H1 (cell line): ENCODE measurements at regions not wholly inside any gene's neighbourhood (a gene's known extent, or its start where the extent isn't known, plus 50 kb on each side); places are given as distances from the start of the nearest gene placed in this dataset.

ENCODE experiments used
- CTCF ChIA-PET: fragments of 300-600 bp; sonication (Branson Sonifier 250); formaldehyde crosslinking; loops from one replicate; lab custom pipeline; 2021; ENCODE audit not compliant: partially characterized antibody; lab: Charles Lee
- POLR2A ChIA-PET: fragments of 300-600 bp; sonication (Branson Sonifier 250); formaldehyde crosslinking; loops from one replicate; lab custom pipeline; 2021; ENCODE audit warnings: inconsistent platforms; ENCODE audit not compliant: partially characterized antibody; lab: Charles Lee
- DNase-seq, 2 experiments: peaks; one replicate each; pipeline versions ENCODE4 v3.0.0 to v3.0.0-alpha.2; 2010 to 2022; ENCODE audit warnings: low spot score in 2 of 2, low read depth in 1 of 2, mixed read lengths in 1 of 2
- FAIRE-seq: peaks from 2 replicates; lab custom pipeline; 2011; peaks lifted over from hg19 to GRCh38; lab: Jason Lieb, UNC
- H2AFZ ChIP-seq: 2 replicates; pipeline ENCODE4 v1.8.1; 2012; ENCODE audit warnings: low read length, inconsistent platforms
- H2AK5ac ChIP-seq: 2 replicates; pipeline ENCODE4 v1.6.1; 2013; ENCODE audit warnings: low read depth, low read length
- H2BK120ac ChIP-seq: replicated peaks from 2 replicates; pipeline ENCODE3; 2013; ENCODE audit warnings: low read depth, low read length, inconsistent platforms
- H2BK12ac ChIP-seq: 2 replicates; pipeline ENCODE4 v1.6.1; 2013; ENCODE audit warnings: low read depth, low read length
- H2BK15ac ChIP-seq: 2 replicates; pipeline ENCODE4 v1.6.1; 2013; ENCODE audit warnings: low read length
- H2BK20ac ChIP-seq: 2 replicates; pipeline ENCODE4 v1.6.1; 2013; ENCODE audit warnings: low read length
- H2BK5ac ChIP-seq: 2 replicates; pipeline ENCODE4 v1.6.1; 2013; ENCODE audit warnings: low read depth, low read length
- H3K14ac ChIP-seq: 2 replicates; pipeline ENCODE4 v1.6.1; 2013; ENCODE audit warnings: inconsistent platforms; ENCODE audit not compliant: insufficient read length
- H3K18ac ChIP-seq: 2 replicates; pipeline ENCODE4 v1.6.1; 2013; ENCODE audit warnings: low read length; ENCODE audit errors: extremely low read depth
- H3K23ac ChIP-seq: 2 replicates; pipeline ENCODE4 v1.6.1; 2013; ENCODE audit warnings: inconsistent platforms; ENCODE audit not compliant: insufficient read length
- H3K23me2 ChIP-seq: 2 replicates; pipeline ENCODE4 v1.6.1; 2013; ENCODE audit warnings: low read depth, low read length
- H3K27ac ChIP-seq: 2 replicates; pipeline ENCODE4 v1.6.1; 2011; ENCODE audit warnings: low read depth, low read length, inconsistent platforms
- H3K27me3 ChIP-seq, 4 experiments: replicated peaks in 1 of 4; 1 replicate in 1 of 4; 2 replicates in 3 of 4; pipeline versions ENCODE4 v1.6.1 to v1.8.1; 2011 to 2013; ENCODE audit warnings: low read length in 3 of 4, mild to moderate bottlenecking in 3 of 4, inconsistent platforms in 2 of 4, mixed read lengths in 2 of 4, moderate library complexity in 1 of 4; ENCODE audit not compliant: control insufficient read depth in 3 of 4, insufficient read depth in 3 of 4; ENCODE audit errors: extremely low read depth in 1 of 4
- H3K36me3 ChIP-seq, 4 experiments: 2 replicates each; pipeline versions ENCODE4 v1.6.1 to v1.8.1; 2011 to 2013; ENCODE audit warnings: mild to moderate bottlenecking in 4 of 4, low read length in 3 of 4, moderate library complexity in 2 of 4, control low read depth in 1 of 4, inconsistent platforms in 1 of 4; ENCODE audit not compliant: insufficient read depth in 4 of 4, control insufficient read depth in 2 of 4
- H3K4ac ChIP-seq: replicated peaks from 2 replicates; pipeline ENCODE3; 2013; ENCODE audit warnings: low read length, low read depth, mixed read lengths, inconsistent platforms; ENCODE audit not compliant: insufficient read length
- H3K4me1 ChIP-seq, 4 experiments: replicated peaks in 1 of 4; 1 replicate in 1 of 4; 2 replicates in 3 of 4; pipeline versions ENCODE4 v1.6.1 to v1.8.1; 2011 to 2013; ENCODE audit warnings: low read length in 3 of 4, inconsistent platforms in 2 of 4, mixed read lengths in 1 of 4; ENCODE audit not compliant: insufficient read depth in 4 of 4, control insufficient read depth in 3 of 4
- H3K4me2 ChIP-seq, 2 experiments: 2 replicates each; pipeline versions ENCODE4 v1.6.1 to v1.8.1; 2011 to 2013; ENCODE audit warnings: low read depth in 2 of 2, low read length in 2 of 2, control low read depth in 1 of 2, inconsistent platforms in 1 of 2, mild to moderate bottlenecking in 1 of 2; ENCODE audit not compliant: insufficient read depth in 1 of 2
- H3K4me3 ChIP-seq, 4 experiments: fragments of 200-600, 300-600 bp in 1 of 4; sonication (generic), shearing (Covaris generic), sonication (Bioruptor Twin) in 1 of 4; 2 replicates each; pipeline versions ENCODE4 v1.5.1 to v1.8.1; 2011 to 2016; ENCODE audit warnings: low read length in 4 of 4, low read depth in 3 of 4, control low read depth in 2 of 4, inconsistent platforms in 2 of 4, mild to moderate bottlenecking in 2 of 4, mixed read lengths in 1 of 4, moderate library complexity in 1 of 4; ENCODE audit not compliant: insufficient read depth in 2 of 4; ENCODE audit errors: extremely low read depth in 1 of 4
- H3K56ac ChIP-seq: replicated peaks from 2 replicates; pipeline ENCODE3; 2013; ENCODE audit warnings: low read depth, mild to moderate bottlenecking, mixed read lengths, low read length, inconsistent platforms; ENCODE audit not compliant: insufficient read length
- H3K79me1 ChIP-seq: 2 replicates; pipeline ENCODE4 v1.6.1; 2013; ENCODE audit warnings: low read depth, low read length, control low read depth
- H3K79me2 ChIP-seq, 2 experiments: 2 replicates each; pipeline versions ENCODE4 v1.6.1 to v1.8.1; 2012 to 2013; ENCODE audit warnings: low read length in 2 of 2, mild to moderate bottlenecking in 2 of 2, inconsistent platforms in 1 of 2; ENCODE audit not compliant: insufficient read depth in 2 of 2, control insufficient read depth in 1 of 2
- H3K9ac ChIP-seq, 4 experiments: replicated peaks in 1 of 4; 1 replicate in 1 of 4; 2 replicates in 3 of 4; pipeline versions ENCODE4 v1.6.1 to v1.8.1; 2011 to 2013; ENCODE audit warnings: low read depth in 3 of 4, low read length in 3 of 4, control low read depth in 2 of 4, mild to moderate bottlenecking in 2 of 4, moderate library complexity in 2 of 4, inconsistent platforms in 1 of 4; ENCODE audit errors: extremely low read depth in 1 of 4
- H3K9me3 ChIP-seq, 2 experiments: 2 replicates each; pipeline versions ENCODE4 v1.6.1 to v1.8.1; 2012 to 2013; ENCODE audit warnings: mild to moderate bottlenecking in 2 of 2, moderate library complexity in 2 of 2, control low read depth in 1 of 2, inconsistent platforms in 1 of 2, low read depth in 1 of 2, low read length in 1 of 2, mixed read lengths in 1 of 2; ENCODE audit not compliant: insufficient read depth in 2 of 2
- H4K20me1 ChIP-seq, 2 experiments: replicated peaks in 1 of 2; 2 replicates each; pipeline versions ENCODE3 to v1.8.1; 2011 to 2013; ENCODE audit warnings: inconsistent platforms in 2 of 2, low read length in 2 of 2, mild to moderate bottlenecking in 1 of 2; ENCODE audit not compliant: insufficient read depth in 2 of 2, control insufficient read depth in 1 of 2
- H4K5ac ChIP-seq: 2 replicates; pipeline ENCODE4 v1.6.1; 2013; ENCODE audit warnings: low read length, low read depth, mixed read lengths, inconsistent platforms; ENCODE audit not compliant: insufficient read length
- H4K8ac ChIP-seq: 2 replicates; pipeline ENCODE4 v1.8.0; 2013; ENCODE audit warnings: mild to moderate bottlenecking, moderate library complexity, low read length, inconsistent platforms; ENCODE audit not compliant: insufficient read depth; ENCODE audit errors: extremely low read depth
- H4K91ac ChIP-seq: replicated peaks from 2 replicates; pipeline ENCODE3; 2013; ENCODE audit warnings: low read length, mixed read lengths, inconsistent platforms; ENCODE audit not compliant: insufficient read length
- CTBP2 ChIP-seq: IDR thresholded peaks from 2 replicates; pipeline ENCODE4 v1.7.0; 2011; ENCODE audit warnings: borderline replicate concordance, mild to moderate bottlenecking, moderate library complexity, mixed read lengths, low read length; ENCODE audit not compliant: insufficient read depth, insufficient read length
- HDAC6 ChIP-seq: IDR thresholded peaks from one replicate; pipeline ENCODE4 v1.7.1; 2012; ENCODE audit warnings: low read depth, mild to moderate bottlenecking, inconsistent platforms, low read length, moderate library complexity
- JUN ChIP-seq: IDR thresholded peaks from 2 replicates; pipeline ENCODE4 v1.6.1; 2011; ENCODE audit warnings: low read depth, mild to moderate bottlenecking, improper control_type of control experiment, low read length
- JUND ChIP-seq: IDR thresholded peaks from 2 replicates; pipeline ENCODE4 v1.6.1; 2011; ENCODE audit warnings: mild to moderate bottlenecking, improper control_type of control experiment, low read length
- KDM4A ChIP-seq: IDR thresholded peaks from one replicate; pipeline ENCODE4 v1.7.1; 2012; ENCODE audit warnings: low read depth, mild to moderate bottlenecking, moderate library complexity, low read length, inconsistent platforms; ENCODE audit not compliant: severe bottlenecking
- MAX ChIP-seq: IDR thresholded peaks from 2 replicates; pipeline ENCODE4 v1.6.1; 2012; ENCODE audit warnings: inconsistent platforms
- SP2 ChIP-seq: IDR thresholded peaks from 2 replicates; pipeline ENCODE4 v1.6.1; 2012; ENCODE audit warnings: mild to moderate bottlenecking, low read length, inconsistent platforms
- SP4 ChIP-seq: IDR thresholded peaks from 2 replicates; pipeline ENCODE4 v1.6.1; 2012; ENCODE audit warnings: low read length, inconsistent platforms
- WGBS, 2 experiments: shearing (Covaris generic) in 1 of 2; methylation state at CpG; one replicate each; pipeline versions ENCODE4 v1.1.6 to v1.1.7; 2013 to 2015; ENCODE audit warnings: low lambda C conversion rate in 2 of 2, mixed read lengths in 2 of 2, inconsistent platforms in 1 of 2, low coverage in 1 of 2, missing lambda C conversion rate in 1 of 2; ENCODE audit not compliant: insufficient replicate concordance in 2 of 2, insufficient coverage in 1 of 2, insufficient read length in 1 of 2; ENCODE audit errors: extremely low coverage in 1 of 2, missing lambda C conversion rate in 1 of 2; 5-methylcytosine and 5-hydroxymethylcytosine counted together

GRCh38 chr10:121308020-121308419 is 290.2 kb downstream of the FGFR2 start:
- Histone ChIP-seq H3K4ac (no peak overlapping the region), H3K79me2 (no peaks in the 10 kb centered on the region), H2BK120ac (no peak overlapping the region), H4K5ac (no peak overlapping the region), H3K27ac (no peak overlapping the region), H2BK20ac (no peak overlapping the region), H3K9ac (peak overlapping the region in 1 of 4 experiments; percentile 8; a peak in 1 of 7 replicates), H3K4me1 (peaks cover 0 to 13% (median 12%) of the 10 kb centered on the region in 4 experiments; a peak in 4 of 7 replicates), H3K23me2 (no peaks in the 10 kb centered on the region), H2AFZ (no peak overlapping the region), H4K8ac (no peak overlapping the region), H4K91ac (no peak overlapping the region), H3K36me3 (no peaks in the 10 kb centered on the region), H2BK15ac (no peak overlapping the region), H3K14ac (no peak overlapping the region), H3K9me3 (peaks cover 4 to 6% of the 10 kb centered on the region in 2 experiments; a peak in 2 of 4 replicates), H4K20me1 (no peaks in the 10 kb centered on the region), H3K27me3 (no peaks in the 10 kb centered on the region), H3K4me3 (no peak overlapping the region), H3K23ac (no peak overlapping the region), H3K79me1 (no peaks in the 10 kb centered on the region), H2BK5ac (no peak overlapping the region), H3K56ac (no peak overlapping the region), H3K4me2 (no peak overlapping the region), H2AK5ac (no peak overlapping the region), H2BK12ac (no peak overlapping the region), H3K18ac (no peak overlapping the region)
- DNase-seq (no peak), FAIRE-seq (no peak)
- WGBS, 2 experiments, result 75% methylated on average over 1 of the region's 1 CpG; no CpG with 5 or more reads in 1 of the 2 experiments
- TF ChIP-seq SP2 (no peak), HDAC6 (no peak), JUND (no peak), MAX (no peak), SP4 (no peak), KDM4A (no peak), JUN (no peak), CTBP2 (no peak)
- CTCF ChIA-PET, result interaction anchor here (1.0 to 1.1 kb wide), 2 partner anchors 19 to 355 kb away, joined by 3 to 4 read pairs; no protein-coding TSS in a partner anchor
- POLR2A ChIA-PET, result no interaction called here
